NCI-H1930 (cell line): ENCODE measurements at regions not wholly inside any gene's neighbourhood (a gene's known extent, or its start where the extent isn't known, plus 50 kb on each side); places are given as distances from the start of the nearest gene placed in this dataset.

Experiments
- DNase-seq, 2 experiments: peaks; one replicate each; lab custom pipeline; 2025; lab: John Stamatoyannopoulos, UW

DNA sequence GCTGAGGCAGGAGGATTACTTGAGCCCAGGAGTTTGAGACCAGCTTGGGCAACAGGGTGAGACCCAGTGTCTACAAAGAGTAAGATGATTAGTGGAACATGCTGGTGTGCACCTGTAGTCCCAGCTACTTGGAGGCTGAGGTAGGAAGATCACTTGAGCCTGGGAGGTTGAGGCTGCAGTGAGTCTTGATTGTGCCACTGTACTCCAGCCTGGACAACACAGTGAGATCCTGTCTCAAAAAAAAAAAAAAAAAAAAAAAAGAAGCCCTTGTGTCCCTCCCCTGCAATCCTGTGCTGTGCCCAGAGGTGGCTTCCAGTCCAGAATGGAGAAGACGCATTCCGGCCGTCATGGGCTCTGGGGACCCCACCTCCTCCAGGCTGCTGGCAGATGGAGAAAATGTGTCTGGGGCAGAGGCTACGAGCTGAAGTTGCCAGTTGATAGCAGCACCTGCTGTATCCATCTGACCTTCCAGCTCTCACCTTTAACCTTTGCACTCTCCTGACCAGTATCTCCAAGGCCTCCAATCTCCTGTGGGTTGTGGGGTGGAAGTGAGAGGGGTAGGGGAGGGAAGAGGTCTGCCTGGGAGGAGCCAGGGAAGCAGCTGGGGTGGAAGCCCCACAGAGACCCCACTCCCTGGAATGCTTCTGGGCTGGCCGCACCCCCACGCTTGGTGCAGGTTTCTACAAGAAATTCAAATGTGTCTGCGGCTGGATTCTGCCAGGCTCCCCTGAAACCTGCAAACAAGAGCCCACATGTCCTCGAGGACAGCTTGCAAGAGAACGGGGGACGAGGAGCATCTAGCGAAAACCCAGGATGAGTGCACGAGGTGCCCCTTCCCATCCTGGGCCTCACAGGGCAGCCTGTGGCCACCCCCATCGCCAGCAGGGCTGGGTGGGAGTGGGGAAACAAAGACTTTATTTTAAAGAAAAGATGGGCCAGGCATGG lies 148.3 kb upstream of the IER5L start:
- DNase-seq, result no peak

DNA sequence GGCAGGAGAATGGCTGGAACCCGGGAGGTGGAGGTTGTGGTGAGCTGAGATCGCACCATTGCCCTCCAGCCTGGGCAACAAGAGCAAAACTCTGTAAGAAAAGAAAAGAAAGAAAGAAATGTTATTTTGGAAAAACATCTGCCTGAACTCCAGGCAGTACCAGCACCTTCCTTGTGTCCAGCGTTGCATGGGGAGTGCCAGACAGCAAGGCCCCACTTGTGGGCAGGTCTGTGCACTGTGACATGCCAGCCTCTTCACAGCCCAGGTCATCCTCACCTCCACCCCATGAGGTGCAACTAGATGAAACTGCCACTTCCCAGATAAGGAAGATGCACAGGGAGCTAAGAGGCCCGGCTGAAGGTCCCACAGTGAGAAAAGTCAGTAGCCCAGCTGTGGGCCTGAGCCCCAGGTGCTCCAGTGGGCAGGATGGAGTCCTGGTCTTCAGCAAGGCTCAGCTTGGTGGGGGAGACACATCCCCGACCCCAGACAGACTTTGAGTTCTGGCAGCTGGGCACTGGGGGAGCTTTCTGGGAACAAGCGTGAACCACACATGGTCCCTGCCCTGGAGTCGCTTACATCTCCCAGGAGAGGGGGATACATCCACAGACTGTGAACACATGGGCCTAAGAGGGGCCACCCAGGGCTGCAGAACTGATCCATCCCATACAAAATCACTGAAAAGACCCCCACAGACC lies 146.9 kb upstream of the IER5L start:
- DNase-seq, result no peak

DNA sequence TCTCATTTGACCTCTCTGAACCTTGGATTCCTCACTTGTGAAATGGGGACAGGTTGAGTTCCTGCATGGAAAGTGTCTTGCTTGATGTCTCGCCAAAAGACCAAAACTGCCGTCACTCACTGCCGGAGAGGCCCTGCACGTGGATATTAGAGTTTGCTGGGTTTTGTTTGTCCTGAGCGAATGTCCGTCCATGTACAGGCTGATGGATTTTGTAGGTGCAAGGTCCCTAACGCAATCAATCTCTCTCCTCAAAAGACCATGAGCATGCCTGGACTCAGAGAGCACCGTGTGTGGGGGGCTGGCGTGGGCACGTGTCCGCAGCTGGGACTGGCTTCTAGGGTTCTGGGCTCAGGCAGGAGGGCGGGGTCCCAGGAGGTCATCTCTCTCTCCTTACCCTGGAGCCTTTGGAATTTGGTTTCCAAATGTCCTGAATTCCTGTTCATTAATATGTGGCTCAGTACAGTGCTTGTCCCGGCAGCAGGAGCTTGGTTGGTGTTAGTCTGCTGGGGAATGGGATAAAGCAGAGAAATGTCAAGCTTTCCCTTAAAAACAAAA lies 146.0 kb upstream of the IER5L start:
- DNase-seq, result no peak

- DNase-seq, result no peak
These were observed 145.4 kb upstream of the IER5L start for GRCh38 chr9:129323376-129323998.

GRCh38 chr9:129322641-129323375 lies 144.7 kb upstream of the IER5L start:
- no peak for DNase-seq

- no peak for DNase-seq
These were observed 144.1 kb upstream of the IER5L start for GRCh38 chr9:129322022-129322621.

GRCh38 chr9:129321286-129322021 lies 143.4 kb upstream of the IER5L start:
- DNase-seq, result no peak

DNA sequence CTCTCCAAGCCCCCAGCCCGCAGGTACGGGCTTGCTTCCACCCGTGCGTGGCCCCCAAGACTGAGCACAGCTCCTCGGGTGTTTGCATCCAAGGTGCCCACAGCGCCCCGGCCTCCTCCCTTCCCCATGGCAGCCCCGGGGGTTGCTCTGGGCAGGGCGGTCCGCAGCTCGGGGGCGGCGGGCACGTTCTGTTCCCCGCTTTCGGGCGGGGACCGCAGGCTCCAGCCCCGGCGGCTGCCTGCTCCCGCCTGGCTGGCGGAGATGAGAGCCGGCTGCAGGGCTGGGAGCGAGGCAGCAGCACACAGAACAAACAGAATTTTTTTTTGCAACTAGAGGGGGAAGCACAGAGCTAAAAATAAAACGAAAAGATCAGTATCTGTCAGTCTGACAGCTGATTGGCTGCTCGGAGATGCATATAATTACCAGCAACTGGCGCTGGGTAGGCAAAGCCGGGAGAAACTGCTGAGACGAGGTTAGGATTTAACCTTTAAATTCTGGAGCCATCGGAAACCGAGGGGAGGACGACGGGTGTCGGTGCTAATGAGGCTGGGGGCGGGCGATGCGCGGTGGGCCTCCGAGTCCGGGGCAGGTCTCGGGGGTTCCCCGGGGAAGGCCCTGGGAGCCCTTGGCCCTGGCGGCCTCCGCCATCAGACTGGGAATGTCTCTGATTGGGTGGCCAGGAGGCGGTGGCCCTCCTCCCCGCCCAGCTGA lies 142.7 kb upstream of the IER5L start:
- no peak for DNase-seq

- DNase-seq, result no peak
These were observed 141.9 kb upstream of the IER5L start for GRCh38 chr9:129319938-129320481.

DNA sequence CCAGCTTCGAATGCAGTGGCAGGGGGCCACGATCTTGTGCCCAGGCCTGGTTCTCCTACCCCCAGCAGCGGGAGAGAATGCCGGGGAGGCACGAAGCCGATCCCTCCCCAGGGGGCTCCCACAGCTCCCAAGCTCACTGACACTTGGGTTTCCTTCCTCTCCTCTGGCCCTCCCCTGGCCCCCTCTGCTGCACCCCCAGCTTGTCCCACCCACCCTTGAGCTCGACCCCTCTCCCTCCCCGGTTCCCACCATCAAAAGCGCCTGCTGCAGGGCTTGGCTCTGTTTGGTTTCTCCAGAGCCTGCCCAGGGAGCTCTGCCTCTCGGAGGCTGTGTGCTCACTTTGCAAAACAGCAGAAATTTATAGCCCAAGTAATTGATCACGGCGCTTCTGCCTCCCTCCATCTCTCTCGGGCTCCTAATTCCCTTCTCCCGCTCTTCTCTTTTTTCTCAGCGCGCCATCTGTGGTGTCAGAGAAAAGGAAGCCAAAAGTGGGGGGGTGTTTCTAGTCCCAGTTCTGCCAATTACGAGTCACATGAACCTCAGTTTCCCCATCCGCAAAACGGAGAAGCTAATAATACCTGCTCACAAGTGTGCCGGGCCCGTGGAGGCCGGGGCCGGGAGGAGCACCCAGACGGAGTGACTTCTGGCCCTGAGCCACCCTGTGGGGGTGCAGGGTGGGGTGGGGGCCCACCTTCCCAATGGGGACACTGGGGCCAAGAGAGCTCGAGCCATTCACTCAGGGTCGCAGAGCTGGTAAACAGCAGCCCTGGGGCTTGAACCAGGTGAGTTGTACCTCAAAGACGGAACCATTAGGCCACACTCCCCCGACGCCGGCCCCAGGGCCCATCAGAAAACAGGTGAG lies 141.2 kb upstream of the IER5L start:
- DNase-seq, result no peak

- no peak for DNase-seq
These were observed 140.3 kb upstream of the IER5L start for GRCh38 chr9:129318121-129319075.

GRCh38 chr9:129317179-129318011 lies 139.3 kb upstream of the IER5L start:
- DNase-seq, result no peak

- no peak for DNase-seq
These were observed 138.4 kb upstream of the IER5L start for GRCh38 chr9:129316281-129317030.

- no peak for DNase-seq
These were observed 135.4 kb upstream of the IER5L start for GRCh38 chr9:129313331-129313955.
